ENCODE measurements at regions not wholly inside any gene's neighbourhood (a gene's known extent, or its start where the extent isn't known, plus 50 kb on each side); places are given as distances from the start of the nearest gene placed in this dataset.

GRCh38 chr7:4470246-4470645 is 211.8 kb upstream of the FOXK1 start:
- TF ChIP-seq EP300 (IDR thresholded peaks at IDR 0.05; ENCODE audit: borderline replicate concordance) (no peak), REST (IDR thresholded peaks at IDR 0.05; ENCODE audit: low read depth) (peak; percentile 85), ZBTB7A (IDR thresholded peaks at IDR 0.05; ENCODE audit: low read depth) (no peak), NFIC (IDR thresholded peaks at IDR 0.05) (no peak)

DNA sequence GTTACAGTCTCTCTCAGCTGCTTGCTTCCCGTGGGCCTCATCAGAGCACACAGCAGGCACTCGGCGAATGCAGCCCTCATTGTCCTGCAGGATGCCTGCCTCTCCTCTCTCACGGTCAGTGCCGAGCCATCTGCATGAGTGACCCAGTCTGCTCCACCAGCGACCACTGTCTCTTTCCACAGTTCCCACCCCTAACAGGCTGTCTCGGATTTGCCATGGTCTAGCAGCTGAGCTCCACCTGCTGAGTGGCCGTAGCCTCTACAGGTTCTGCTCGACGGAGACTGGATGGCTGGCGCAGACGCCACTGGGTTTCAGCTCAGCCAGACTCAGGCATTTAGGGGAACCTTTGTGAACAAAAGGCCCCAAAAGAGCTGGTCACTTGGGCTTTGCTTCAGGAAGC is 209.4 kb upstream of the FOXK1 start:
- no peak for TF ChIP-seq TEAD4 (IDR thresholded peaks at IDR 0.05)

DNA sequence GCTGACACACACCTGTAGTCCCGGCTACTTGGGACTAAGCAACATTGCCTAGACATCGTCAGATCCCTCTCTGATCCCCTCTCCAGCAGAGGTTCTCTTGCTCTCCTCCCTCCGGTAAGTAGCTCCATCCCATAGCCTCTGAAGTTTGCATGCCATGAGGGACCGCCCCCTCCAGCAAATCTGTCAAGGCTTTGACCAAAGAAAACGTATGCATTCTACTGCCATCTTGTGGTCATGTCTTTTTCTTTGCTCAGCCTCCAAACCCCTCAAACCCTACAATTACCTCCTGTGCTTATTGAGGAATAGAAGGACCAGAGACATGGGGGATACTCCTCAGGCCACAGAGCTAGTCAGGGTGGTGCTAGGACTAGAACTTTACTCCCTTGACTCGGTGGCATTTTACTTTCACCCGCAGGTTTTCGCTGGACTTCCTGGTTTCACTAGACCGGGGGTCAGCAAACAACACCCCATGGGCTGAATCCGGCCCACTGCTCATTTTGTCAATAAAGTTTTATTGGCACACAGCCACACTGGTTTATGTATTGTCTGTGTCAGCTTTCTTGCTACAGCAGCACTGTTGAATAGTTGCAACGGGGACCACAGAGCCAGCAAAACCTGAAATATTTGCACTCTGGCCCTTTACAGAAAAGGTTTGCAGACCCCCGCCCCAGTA is 202.6 kb upstream of the FOXK1 start:
- peak; percentile 52 for TF ChIP-seq RAD21 (IDR thresholded peaks at IDR 0.05; ENCODE audit: low read depth)
- TF ChIP-seq, protein P1, sequence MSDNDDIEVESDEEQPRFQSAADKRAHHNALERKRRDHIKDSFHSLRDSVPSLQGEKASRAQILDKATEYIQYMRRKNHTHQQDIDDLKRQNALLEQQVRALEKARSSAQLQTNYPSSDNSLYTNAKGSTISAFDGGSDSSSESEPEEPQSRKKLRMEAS (IDR thresholded peaks at IDR 0.05): no peak

- TF ChIP-seq CEBPB (IDR thresholded peaks at IDR 0.05) (no peak), TEAD4 (IDR thresholded peaks at IDR 0.05) (no peak), REST (IDR thresholded peaks at IDR 0.05; ENCODE audit: low read depth) (no peak), USF1 (IDR thresholded peaks at IDR 0.05) (no peak), TCF12 (IDR thresholded peaks at IDR 0.05; ENCODE audit: low read depth) (no peak), EGR1 (IDR thresholded peaks at IDR 0.05) (no peak), TAF1 (IDR thresholded peaks at IDR 0.05; ENCODE audit: low read depth) (no peak), NFIC (IDR thresholded peaks at IDR 0.05) (no peak)
- TF ChIP-seq, protein P1 (IDR thresholded peaks at IDR 0.05): no peak
Observed at GRCh38 chr7:4483851-4484250, 198.2 kb upstream of the FOXK1 start.

DNA sequence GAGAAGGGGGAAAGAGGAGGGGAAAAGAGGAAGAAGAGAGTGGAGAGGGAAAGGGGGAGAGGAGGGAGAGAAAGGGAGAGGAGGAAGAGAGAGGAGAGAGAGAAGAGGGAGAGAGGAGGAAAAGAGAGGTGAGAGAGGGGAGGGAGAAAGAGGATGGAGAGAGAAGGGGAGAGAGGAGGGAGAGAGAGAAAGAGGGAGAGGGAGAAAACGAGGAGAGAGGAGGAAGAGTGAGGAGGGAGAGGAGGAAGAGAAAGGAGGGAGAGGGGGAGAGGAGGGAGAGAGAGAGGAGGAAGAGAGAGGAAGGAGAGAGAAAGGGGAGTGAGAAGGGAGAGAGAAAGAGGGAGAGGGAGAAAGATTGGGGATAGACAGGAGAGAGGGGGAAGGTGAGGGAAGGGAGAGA is 197.6 kb upstream of the FOXK1 start:
- TF ChIP-seq CREB1 (IDR thresholded peaks at IDR 0.05; ENCODE audit: low read depth) (no peak), TCF12 (IDR thresholded peaks at IDR 0.05; ENCODE audit: low read depth) (no peak), NFIC (IDR thresholded peaks at IDR 0.05) (no peak), TEAD4 (IDR thresholded peaks at IDR 0.05) (no peak), ZBTB7A (IDR thresholded peaks at IDR 0.05; ENCODE audit: low read depth) (no peak), FOXM1 (IDR thresholded peaks at IDR 0.05; ENCODE audit: borderline replicate concordance, low read depth) (no peak), TAF1 (IDR thresholded peaks at IDR 0.05; ENCODE audit: low read depth) (no peak), USF1 (IDR thresholded peaks at IDR 0.05) (no peak), REST (IDR thresholded peaks at IDR 0.05; ENCODE audit: low read depth) (no peak), YY1 (IDR thresholded peaks at IDR 0.05; ENCODE audit: low read depth) (no peak), CEBPB (IDR thresholded peaks at IDR 0.05) (no peak), EGR1 (IDR thresholded peaks at IDR 0.05) (no peak), RAD21 (IDR thresholded peaks at IDR 0.05; ENCODE audit: low read depth) (no peak), EP300 (IDR thresholded peaks at IDR 0.05; ENCODE audit: borderline replicate concordance) (no peak)
- TF ChIP-seq, protein P1 (IDR thresholded peaks at IDR 0.05): no peak
